Spinal cord (tissue), 9 donors: ENCODE measurements at regions not wholly inside any gene's neighbourhood (a gene's known extent, or its start where the extent isn't known, plus 50 kb on each side); places are given as distances from the start of the nearest gene placed in this dataset.
A peak's percentile ranks its signal among the peaks of the same experiment; 100 is the strongest.
"Not testable (repeated sequence)": the region's sequence is repeated elsewhere in the genome, so short reads cannot be mapped to it uniquely, and the experiment has no call there.

Experiments
- DNase-seq, 6 donors: peaks; one replicate each; pipeline versions ENCODE4 v3.0.0 to v3.0.0-alpha.2; 2013 to 2015; ENCODE audit warnings: low spot score in 6 of 6, low read depth in 4 of 6
- H3K27ac ChIP-seq: one replicate; pipeline ENCODE4 v1.5.1; 2013; ENCODE audit warnings: low read depth, low read length, control low read depth
- H3K27me3 ChIP-seq: one replicate; pipeline ENCODE4 v1.6.1; 2013; ENCODE audit warnings: low read length; ENCODE audit not compliant: control insufficient read depth, insufficient read depth
- H3K36me3 ChIP-seq: one replicate; pipeline ENCODE4 v1.6.1; 2013; ENCODE audit warnings: low read length; ENCODE audit not compliant: control insufficient read depth, insufficient read depth
- H3K4me1 ChIP-seq: one replicate; pipeline ENCODE4 v1.6.1; 2013; ENCODE audit warnings: low read length; ENCODE audit not compliant: control insufficient read depth, insufficient read depth
- H3K4me3 ChIP-seq: one replicate; pipeline ENCODE4 v1.5.1; 2013; ENCODE audit warnings: low read depth, low read length, control low read depth
- H3K9me3 ChIP-seq: one replicate; pipeline ENCODE4 v1.6.1; 2013; ENCODE audit warnings: low read length; ENCODE audit not compliant: control insufficient read depth, insufficient read depth
- WGBS: methylation state at CpG from one replicate; pipeline ENCODE4 v1.1.5; 2013; ENCODE audit warnings: missing lambda C conversion rate; ENCODE audit not compliant: insufficient coverage; 5-methylcytosine and 5-hydroxymethylcytosine counted together
- donor health status: healthy.

DNA sequence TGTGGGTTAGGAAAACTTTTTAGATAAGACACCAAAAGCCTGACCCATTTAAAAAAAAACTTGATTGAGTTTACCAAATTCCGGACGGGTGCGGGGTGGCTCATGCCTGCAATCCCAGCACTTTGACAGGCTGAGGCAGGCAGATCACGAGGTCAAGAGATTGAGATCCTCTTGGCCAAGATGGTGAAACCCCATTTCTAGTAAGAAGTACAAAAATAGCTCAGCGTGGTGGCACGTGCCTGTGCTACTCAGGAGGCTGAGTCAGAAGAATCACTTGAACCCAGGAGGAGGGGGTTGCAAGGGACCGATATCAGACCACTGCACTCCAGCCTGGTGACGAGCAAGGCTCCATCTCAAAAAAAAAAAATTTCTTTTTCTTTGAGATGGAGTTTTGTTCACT, 307.8 kb upstream of the USP9Y start:
- no peaks in the 10 kb centered on the region for H3K4me1 ChIP-seq
- no peak for DNase-seq
- H3K9me3 ChIP-seq = no peaks in the 10 kb centered on the region
- no CpG with 5 or more reads among the region's 8 CpGs for WGBS
- no peaks in the 10 kb centered on the region for H3K27me3 ChIP-seq
- no peaks in the 10 kb centered on the region for H3K36me3 ChIP-seq
- no peak overlapping the region for H3K27ac ChIP-seq
- no peak overlapping the region for H3K4me3 ChIP-seq

DNA sequence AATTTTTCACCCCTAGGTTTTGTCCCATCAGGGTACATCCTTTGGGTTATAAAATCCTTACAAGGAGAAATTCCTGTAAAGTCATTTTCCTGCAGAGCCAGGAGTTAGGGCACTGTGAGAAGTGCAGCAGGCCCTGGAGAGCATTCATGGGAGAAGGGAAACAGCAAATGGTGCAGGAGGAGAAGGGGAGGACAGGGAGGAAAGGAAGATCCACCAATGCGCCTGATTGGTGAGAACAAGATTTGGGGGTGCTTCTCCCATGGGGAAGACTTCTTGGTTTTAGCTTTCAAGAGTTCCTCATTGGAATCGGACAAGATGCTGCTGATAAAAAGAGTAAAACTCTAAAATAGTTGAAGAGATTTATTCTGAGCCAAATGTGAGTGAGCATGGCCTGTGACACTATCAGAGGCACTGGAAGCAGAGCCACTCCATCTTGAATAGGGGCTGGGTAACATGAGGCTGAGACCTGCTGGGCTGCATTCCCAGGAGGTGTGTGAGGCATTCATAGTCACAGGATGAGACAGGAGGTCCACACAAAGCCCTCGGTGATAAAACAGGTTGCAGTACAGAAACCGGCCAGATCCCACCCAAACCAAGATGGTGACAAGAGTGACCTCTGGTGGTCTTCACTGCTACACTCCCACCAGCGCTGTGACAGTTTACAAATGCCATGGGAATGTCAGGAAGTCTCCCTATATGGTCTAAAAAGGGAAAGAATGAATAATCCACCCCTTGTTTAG, 305.5 kb upstream of the USP9Y start:
- not testable (repeated sequence) for H3K9me3 ChIP-seq, H3K4me1 ChIP-seq, H3K36me3 ChIP-seq, H3K27me3 ChIP-seq, H3K27ac ChIP-seq, DNase-seq, H3K4me3 ChIP-seq
- WGBS = no CpG with 5 or more reads among the region's 5 CpGs

DNA sequence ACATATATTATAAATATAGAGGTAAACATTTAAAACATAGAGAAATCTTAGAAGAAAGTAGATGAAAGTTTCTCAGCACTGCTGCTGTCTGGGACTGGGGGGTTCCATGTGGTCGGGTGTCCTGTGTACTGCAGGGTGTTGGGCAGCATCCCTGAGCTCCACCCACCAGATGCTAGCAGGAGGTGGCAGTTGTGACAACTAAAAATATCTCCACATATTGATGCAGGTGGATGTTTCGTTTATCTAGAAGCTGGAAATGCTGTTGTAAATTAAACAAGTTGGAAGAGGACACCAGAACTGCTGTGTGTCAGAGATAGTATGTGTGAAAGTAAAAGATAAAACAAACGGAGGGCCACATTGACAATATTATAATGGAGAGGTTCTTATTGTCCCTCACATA, 297.1 kb upstream of the USP9Y start:
- no peak for DNase-seq
- H3K4me1 ChIP-seq = no peaks in the 10 kb centered on the region
- H3K9me3 ChIP-seq = no peaks in the 10 kb centered on the region
- WGBS = no CpG with 5 or more reads among the region's 3 CpGs
- no peaks in the 10 kb centered on the region for H3K27me3 ChIP-seq
- no peak overlapping the region for H3K4me3 ChIP-seq
- H3K36me3 ChIP-seq = no peaks in the 10 kb centered on the region
- no peak overlapping the region for H3K27ac ChIP-seq

DNA sequence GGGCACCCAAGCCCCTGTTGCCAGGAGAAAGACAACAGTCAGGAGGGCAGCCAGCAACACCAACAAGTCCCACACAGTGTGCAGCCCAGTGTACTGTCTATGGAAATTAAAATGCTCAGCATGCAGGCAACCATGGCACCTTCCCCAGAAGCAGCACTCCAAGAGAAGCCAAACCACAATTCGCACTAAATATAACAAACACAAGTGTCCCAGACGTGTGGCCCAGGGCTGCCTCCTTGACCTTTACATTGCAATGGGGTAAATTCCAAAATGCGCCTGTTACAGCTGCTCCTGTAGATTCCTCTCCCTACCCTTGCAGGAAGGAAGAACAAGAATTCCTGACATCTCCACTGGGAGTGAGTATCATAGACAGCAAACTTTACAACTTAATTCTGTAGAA, 292.8 kb upstream of the USP9Y start:
- DNase-seq = no peak
- no peaks in the 10 kb centered on the region for H3K9me3 ChIP-seq
- no peak overlapping the region for H3K4me3 ChIP-seq
- no CpG with 5 or more reads among the region's 3 CpGs for WGBS
- H3K4me1 ChIP-seq = no peaks in the 10 kb centered on the region
- no peak overlapping the region for H3K27ac ChIP-seq
- H3K36me3 ChIP-seq = no peaks in the 10 kb centered on the region
- H3K27me3 ChIP-seq = no peaks in the 10 kb centered on the region

DNA sequence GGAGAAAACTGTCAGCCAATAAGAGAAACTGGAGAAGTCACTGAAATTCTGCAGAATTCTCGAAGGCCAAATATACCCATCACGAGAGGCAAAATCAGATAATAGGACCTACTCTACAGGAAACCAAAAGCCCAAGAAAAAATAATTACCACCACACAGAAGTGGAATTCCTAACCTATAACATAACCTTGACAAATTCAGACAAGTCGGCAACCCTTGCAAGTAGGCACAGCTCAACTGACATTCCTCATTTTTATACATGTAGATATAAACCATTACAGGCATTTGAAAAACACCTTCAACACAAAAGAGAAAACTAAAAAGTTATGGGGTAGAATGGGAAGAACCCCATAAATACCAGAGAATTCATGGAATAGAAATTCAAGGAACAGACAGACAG, 290.3 kb upstream of the USP9Y start:
- Histone ChIP-seq H3K4me1 (no peaks in the 10 kb centered on the region), H3K4me3 (no peak overlapping the region), H3K36me3 (no peaks in the 10 kb centered on the region), H3K9me3 (no peaks in the 10 kb centered on the region), H3K27ac (no peak overlapping the region), H3K27me3 (no peaks in the 10 kb centered on the region)
- DNase-seq = no peak
- no CpG with 5 or more reads among the region's 3 CpGs for WGBS

DNA sequence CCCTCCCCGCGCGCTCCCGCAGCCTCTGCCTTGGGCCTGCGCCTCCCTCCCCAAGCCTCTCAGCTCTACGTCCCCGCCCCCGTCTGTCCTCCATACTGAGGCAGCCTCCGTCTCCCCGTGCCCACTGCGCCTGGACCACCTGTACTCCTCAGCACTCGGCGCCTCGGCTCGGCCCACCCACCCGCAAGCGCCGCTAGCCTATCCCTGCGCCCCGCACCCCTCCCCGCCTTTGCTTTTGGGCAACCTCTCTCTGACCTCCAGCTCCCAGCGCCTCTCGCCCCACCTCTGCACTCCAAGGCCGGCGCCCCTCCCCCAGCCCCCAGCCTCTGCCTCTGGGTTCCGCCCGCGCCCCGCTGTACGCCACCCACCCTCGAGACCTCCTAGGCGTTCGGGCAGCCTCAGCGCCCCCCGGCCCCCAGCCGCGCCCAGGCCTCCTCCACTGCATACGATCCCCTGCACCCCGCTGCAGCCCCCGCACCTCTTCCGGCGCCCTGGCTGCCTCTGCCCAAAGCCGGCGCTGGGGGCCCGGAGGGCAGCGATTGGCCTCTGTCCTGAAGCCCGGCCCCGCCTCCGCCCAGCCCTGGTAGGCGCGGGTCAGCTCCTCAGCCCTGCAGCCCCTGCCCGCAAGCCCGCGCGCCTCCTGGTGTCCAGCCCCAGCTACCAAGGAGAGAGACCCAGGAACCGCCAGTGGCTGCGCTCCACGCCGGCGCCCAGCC, 279.8 kb upstream of the USP9Y start:
- Histone ChIP-seq H3K4me1 (no peaks in the 10 kb centered on the region), H3K27ac (no peak overlapping the region), H3K9me3 (no peaks in the 10 kb centered on the region), H3K27me3 (no peaks in the 10 kb centered on the region), H3K36me3 (no peaks in the 10 kb centered on the region), H3K4me3 (no peak overlapping the region)
- peak in 1 of 6 donors; percentile 60 for DNase-seq
- WGBS = no CpG with 5 or more reads among the region's 60 CpGs

DNA sequence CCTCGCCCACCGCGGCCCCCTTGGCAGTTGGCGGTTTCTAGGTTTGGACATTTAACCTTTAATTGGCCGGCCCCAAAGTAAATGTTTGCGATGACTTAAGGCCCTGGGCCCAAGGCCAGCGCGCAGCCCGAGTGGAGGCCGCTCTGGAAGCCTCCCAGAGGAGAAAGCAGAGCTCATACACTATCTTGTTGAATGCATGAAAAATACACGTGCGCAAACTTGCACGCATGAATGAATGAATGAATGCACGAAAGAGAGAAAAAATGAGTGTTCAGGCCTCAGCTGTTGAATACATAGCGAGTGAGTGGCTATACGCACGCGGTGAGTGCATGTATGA, 279.3 kb upstream of the USP9Y start:
- no peak for DNase-seq
- H3K27me3 ChIP-seq = no peaks in the 10 kb centered on the region
- H3K36me3 ChIP-seq = no peaks in the 10 kb centered on the region
- no CpG with 5 or more reads among the region's 18 CpGs for WGBS
- no peaks in the 10 kb centered on the region for H3K4me1 ChIP-seq
- H3K9me3 ChIP-seq = no peaks in the 10 kb centered on the region
- no peak overlapping the region for H3K27ac ChIP-seq
- H3K4me3 ChIP-seq = no peak overlapping the region

DNA sequence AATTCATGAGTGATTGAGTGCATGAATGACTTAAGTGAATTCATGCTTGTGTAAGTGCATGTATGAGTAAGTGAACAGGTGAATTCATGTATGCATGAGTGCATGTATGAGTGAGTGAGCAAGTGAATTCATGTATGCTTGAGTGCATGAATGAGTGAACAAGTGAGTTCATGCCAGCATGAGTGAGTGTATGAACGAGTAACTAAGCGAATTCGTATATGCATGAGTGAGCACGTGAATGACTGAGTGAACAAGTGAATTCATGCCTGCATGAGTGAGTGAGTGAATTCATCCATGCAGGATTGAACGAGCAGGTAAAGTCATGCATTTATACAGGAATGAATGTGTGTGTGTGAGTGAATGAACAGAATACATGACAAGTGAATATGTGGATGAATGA, 278.5 kb upstream of the USP9Y start:
- no peak for DNase-seq
- no peaks in the 10 kb centered on the region for H3K9me3 ChIP-seq
- H3K4me3 ChIP-seq = no peak overlapping the region
- H3K27me3 ChIP-seq = no peaks in the 10 kb centered on the region
- H3K27ac ChIP-seq = no peak overlapping the region
- no peaks in the 10 kb centered on the region for H3K4me1 ChIP-seq
- no CpG with 5 or more reads among the region's 5 CpGs for WGBS
- no peaks in the 10 kb centered on the region for H3K36me3 ChIP-seq

DNA sequence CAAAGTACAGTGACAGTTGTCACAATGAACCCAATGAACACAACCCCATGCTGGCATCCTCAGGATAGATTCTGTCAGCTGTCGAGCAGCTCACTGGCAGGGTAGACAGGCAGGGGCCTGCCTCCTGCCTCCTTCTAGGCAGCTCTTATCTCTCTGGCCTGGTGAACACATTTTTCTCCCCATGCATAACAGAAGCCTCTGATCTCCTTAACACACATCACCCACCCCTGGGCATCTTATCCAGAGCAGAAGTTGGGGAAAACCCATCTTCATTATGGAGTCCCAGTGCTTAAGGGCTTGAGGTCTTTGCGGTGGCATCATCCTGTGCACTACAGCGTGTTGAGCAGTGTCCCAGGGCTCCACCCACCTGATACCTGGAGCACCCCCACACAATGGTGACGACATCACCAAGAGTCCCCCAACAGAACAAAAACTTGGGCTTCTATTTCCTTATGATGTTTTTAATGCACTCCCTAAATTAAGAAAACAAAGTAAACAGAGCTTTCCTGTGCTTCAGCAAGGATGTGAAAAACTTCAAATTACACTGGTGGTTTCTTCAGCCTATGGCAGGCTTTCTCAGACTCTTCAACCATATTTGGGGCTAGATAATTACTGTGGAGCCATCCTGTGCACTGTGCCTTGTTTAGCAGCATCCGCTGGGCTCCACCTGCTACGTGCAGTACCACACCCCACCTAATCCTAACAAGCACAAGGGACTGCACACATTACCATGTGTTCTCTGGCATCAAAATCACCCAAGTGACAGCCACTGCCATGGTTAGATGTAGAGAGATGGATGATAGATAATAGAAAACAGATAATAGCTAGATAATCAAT, 277.4 kb upstream of the USP9Y start:
- Histone ChIP-seq H3K4me3 (no peak overlapping the region), H3K36me3 (no peaks in the 10 kb centered on the region), H3K27ac (no peak overlapping the region), H3K9me3 (no peaks in the 10 kb centered on the region), H3K4me1 (no peaks in the 10 kb centered on the region), H3K27me3 (no peaks in the 10 kb centered on the region)
- no CpG with 5 or more reads among the region's 6 CpGs for WGBS
- no peak for DNase-seq
